HG03045 (cell line): ENCODE measurements at regions not wholly inside any gene's neighbourhood (a gene's known extent, or its start where the extent isn't known, plus 50 kb on each side); places are given as distances from the start of the nearest gene placed in this dataset.
"Not testable (repeated sequence)": the region's sequence is repeated elsewhere in the genome, so short reads cannot be mapped to it uniquely, and the experiment has no call there.

Experiments
- ATAC-seq: cut with Tn5 transposase; IDR thresholded peaks from one replicate; pipeline ENCODE4 v1.9.1; 2021; ENCODE audit warnings: mild to moderate bottlenecking, moderate library complexity; ENCODE audit not compliant: unreplicated experiment

DNA sequence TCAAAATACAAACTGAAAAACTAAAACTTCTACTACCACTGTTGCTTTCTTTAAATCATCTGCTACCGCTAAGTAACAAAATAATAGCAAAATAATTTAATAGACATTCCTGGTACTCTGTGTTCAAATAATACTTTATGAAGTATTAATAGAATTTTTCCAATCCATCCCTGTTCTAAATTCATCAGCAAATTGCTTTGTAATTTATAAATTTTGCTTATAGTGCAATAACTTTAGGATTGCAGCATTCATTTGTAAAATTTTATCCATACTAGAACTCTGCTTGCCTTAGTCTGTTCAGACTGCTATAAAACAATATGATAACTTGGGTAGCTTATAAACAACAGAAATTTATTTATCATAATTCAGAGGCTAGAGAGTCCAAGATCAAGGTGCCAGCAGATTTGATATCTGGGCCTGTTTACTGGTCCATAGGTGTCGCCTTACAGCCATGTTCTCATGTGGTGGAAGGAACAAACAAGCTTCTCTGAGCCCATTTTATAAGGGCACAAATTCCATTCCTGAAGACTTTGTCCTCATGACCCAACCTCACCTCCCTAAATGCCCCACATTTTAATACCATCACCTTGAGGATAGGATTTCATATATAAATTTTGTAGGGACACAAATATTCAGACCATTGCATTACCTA lies 415.1 kb upstream of the MAP2 start:
- ATAC-seq = no peak

DNA sequence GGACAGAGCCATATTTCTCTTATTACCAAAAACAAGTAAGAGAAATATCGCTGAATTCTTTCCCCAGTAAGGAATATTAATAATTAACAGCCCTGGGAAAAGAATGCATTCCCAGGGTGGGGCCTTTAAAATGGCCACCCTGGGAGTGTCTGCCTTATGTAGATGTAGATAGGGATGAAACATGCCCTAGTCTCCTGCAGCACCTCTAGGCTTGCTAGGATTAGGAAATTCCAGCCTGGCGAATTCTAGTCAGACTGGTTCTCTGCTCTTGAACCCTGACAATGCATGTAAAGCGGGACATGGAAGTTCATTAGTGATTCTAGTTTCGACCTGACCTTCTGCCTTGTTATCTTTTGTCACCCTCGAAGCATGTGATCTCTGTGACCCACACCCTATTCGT lies 405.2 kb upstream of the MAP2 start:
- ATAC-seq = not testable (repeated sequence)

DNA sequence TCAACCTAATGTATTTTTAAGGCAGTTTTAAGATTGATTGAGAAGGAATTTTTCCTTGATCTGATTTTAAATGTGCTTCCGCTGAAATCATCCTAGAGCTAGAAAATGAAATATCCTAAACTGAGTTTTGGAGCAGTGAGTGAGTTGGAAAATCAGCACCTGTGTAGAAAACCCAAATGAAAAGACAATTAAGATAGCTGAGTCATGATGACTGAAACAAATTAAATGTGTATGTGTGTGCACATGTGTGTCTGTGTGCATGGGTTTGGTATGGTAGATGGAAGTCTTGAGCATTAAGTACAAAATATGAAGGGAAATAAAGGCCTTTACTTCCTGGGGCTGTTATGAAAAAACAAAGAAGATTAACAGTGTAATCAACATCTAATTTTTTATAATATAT lies 394.6 kb upstream of the MAP2 start:
- no peak for ATAC-seq

DNA sequence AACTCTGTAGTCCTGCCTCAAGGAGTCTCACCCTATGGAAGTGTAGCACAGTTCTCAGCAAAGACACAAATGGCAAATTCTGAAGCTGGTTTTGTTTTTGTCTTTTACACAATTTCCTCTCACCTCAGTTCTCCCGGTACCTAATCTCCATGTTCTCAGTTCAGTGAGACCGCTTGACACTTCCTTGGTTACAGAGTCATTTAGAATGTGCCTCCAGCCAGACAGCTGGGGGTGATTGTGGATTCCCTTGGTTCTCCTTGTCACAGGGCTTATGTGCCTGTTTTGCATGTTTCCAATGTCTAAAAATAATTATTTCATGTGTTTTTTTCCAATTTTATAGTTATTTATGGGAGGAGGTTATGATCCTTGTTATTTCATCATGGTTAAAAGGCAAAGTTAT lies 379.5 kb upstream of the MAP2 start:
- ATAC-seq = no peak

DNA sequence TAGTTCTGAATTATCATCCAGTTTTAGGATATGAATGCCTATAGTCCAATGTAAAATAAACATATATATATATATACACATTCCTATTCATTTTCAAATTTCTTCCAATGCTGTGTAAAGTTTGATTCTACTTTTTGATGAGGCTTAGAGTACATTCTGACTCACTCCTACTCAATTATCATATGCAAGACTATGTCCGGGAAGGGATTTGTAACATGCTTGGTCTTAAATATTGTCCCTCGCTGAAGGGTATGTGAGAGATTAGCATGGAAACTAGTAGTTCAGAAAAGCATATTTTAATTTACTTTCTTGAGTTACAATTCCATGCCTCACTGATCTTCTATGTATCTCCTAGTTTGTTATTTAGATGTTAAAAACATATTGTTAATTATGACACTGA lies 377.7 kb upstream of the MAP2 start:
- ATAC-seq = no peak

DNA sequence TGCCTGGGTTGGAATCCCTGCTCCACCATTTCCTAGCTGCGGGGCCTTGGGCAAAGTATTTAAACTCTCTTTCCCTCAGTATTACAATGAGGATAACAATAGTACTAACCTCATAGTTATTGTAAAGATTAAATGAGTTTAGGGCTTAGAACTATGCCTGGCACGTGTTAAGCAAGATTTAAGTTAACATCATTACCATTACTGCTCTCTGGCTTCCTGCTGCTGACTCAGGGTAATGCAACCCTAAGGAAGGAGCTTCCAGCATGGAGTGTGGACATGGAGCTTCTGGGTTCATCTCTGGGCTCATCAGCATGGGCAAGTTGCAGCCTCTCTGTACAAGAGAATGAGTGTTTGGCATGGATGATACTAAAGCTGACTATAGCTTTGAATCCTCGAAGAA lies 374.2 kb upstream of the MAP2 start:
- ATAC-seq = no peak

DNA sequence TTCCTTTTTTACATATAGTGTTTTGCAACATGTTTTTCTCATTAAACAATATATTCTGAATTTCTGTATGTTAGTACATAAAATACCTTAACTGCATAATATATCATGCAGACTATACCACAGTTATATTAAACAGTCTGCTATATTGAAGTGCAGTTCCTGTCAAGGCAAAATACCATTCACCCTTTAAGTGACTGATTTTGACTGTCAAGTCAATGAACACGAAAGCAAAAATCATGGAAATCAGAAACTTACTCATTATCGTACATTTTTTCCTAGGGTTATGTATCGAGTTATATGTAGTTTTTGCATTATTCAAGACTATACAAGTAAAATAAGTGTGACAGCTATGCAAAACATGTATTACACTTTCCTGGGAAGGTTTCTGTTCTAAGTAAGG lies 361.6 kb upstream of the MAP2 start:
- no peak for ATAC-seq

DNA sequence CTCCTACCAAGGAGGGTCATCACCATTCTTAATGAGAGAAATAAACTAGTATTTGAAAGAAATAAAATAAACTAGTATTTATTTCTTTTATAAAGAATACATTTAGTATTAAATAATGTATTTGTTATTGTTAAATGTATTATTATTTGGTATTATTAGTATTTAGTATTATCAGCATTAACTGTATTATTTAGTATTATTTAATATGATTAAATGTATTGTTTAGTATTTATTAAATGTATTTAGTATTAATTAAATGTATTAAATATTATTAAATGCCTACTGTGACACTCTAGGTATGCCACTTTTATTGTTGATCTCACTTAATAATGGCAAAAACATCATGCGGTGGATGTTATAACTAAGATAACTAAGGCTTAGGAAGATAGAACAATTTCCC lies 353.6 kb upstream of the MAP2 start:
- ATAC-seq = no peak

DNA sequence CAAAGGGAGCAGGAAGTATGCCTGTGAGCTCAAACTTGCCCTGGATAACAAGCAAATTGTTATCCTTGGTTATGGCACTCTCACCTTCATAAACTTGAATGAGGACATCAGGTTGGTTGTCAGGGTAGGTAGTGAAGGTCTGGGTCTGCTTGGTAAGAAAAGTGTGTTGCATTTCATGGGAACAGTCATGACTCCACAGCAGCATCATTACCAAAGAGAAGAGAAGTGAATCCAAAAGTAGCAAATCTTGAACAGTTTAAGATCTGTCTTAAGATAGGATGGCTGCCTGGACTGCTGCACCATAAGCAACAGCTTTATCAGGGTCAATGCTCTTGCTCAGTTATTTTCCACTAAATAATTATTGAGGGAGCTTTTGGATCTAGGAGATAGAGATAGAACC lies 350.7 kb upstream of the MAP2 start:
- ATAC-seq = no peak

DNA sequence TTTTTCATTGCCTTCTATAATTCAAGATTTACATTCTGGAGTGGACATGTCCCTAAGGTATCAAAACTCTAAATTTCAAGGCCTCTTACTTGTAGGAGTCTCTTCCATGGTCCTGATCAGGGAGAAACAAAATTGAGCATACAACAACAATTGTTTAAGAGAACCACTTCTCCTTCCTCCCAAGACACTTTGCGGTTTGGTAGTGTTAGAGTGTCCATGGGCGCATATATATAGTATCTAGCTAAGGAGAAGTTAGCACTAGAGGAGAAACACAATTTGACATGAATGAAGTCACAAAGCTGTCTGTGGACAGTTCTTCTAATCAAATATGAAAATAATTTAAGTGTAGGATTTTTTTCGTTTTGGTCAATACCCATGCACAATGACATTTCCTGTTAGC lies 349.1 kb upstream of the MAP2 start:
- no peak for ATAC-seq

DNA sequence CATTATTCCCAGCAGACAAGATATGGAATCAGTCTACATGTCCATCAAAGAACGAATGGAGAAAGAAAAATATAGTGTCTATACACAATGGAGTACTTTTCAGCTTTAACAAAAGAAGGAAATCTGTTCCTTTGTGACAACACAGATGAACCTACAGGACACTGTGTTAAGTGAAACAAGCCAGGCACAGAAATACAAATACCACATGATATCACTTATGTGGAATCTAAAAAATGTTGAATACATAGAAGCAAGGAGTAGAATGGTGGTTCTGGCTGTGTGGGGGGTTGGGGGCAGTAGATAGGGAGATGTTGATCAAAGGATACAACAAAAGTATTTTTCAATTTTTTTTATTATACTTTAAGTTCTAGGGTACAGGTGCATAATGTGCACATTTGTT lies 347.7 kb upstream of the MAP2 start:
- ATAC-seq = no peak

DNA sequence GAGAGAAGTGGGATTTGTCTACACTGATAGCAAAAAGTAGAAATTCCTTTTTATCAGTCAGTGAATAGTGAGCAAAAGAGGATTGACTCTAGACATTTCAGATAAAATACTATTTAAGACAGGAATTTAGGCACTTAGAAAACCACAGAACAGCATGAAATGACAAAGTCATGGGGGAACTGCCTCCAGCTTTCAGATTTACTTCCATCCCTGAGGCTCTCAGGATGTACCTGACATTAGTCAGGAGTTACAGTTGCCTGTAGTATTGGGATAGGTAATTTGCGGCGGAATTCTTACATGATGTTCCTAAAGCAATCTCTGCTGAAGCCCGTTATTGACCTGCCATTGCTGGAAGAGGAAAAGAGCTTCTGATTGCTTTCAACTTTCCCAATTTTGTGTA lies 337.1 kb upstream of the MAP2 start:
- ATAC-seq = no peak

DNA sequence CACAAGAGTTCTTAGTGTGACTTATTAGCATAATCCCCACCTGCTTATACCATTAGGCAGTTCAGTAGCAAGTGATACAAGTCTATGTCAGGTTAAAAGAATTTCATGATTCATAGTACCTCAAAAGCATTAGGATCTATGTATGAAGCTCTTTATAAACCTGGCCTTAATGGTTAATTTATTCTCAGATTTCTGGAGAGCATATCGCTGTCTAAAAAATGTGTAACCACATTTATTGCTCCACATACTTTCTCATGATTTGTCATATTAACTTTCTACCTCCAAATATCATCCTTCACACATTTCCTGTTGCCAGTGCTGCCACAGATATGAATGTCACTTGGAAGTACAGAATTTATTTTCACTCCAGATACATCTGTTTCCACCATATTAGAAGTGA lies 332.8 kb upstream of the MAP2 start:
- ATAC-seq = no peak

DNA sequence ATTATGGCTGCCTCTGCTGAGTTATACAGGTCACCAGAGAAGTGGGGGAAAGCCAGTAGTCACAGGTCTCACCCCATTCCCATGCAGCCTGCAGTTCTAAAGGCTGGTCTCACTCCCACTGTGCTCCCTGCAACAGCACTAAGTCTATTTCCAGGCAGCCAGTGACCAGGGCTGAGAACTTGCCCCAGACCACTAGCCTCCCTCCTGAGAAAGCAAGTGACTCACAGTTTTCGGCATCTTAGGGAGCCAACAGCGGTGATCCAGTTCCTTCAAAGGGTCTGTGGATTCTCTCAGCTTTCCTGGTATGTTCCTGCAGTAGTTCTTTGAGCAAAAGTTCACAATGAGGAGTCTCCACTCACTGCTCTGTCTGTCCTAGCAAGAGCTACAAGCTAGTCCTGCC lies 329.6 kb upstream of the MAP2 start:
- ATAC-seq = no peak

DNA sequence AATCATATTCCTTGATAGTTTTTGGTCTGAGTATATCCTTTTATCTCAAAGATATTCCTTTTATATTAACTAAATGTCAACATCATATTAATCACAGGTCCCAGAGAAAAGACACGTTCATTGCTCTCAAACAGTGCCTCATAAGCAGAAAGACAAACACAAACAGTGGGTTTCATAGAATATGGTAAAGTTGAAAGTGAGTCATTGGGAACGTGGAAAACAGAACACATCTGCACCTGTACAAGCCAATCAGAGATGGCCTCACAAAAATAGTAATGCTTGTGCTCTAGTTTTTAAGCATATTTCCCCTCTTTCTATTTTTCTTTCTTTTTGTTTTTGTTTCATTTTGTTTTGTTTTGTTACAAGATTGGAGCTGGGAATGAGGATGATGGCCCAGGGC lies 328.4 kb upstream of the MAP2 start:
- ATAC-seq = no peak

DNA sequence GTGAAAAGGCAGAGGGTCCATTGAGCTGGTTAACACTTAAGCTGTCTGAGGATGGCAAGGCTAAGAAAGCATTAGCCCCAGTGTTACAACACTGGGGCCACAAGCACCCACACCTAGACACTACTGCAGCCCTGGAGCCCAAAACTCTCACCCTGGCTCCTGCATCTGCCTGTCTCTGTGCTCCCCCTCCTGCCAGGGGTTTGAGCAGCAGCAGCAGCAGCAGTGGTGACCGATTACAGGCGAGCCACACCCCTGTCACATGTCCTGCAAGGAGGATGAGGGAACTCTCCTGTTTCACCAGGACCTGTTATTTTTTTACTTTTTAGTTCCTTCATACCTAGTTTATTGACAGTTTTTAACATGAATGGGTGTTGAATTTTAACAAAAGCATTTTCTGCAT lies 326.7 kb upstream of the MAP2 start:
- ATAC-seq = no peak

DNA sequence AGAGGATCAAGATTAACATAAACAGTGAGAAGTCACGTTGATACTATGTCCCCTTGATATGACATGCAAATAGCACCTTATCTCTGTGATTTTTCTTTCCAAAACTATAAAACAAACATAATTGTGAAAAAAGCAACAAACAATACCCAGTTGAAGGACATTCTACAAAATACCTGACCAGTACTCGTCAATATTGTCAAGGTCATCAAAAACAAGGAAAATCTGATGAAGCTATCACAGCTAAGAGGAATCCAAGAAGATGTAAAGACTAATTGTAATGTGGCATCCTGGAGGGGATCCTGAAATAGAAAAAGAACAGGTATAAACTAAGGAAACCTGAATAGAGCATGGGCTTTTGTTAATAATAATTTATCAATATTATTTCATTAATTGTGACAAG lies 321.5 kb upstream of the MAP2 start:
- no peak for ATAC-seq

DNA sequence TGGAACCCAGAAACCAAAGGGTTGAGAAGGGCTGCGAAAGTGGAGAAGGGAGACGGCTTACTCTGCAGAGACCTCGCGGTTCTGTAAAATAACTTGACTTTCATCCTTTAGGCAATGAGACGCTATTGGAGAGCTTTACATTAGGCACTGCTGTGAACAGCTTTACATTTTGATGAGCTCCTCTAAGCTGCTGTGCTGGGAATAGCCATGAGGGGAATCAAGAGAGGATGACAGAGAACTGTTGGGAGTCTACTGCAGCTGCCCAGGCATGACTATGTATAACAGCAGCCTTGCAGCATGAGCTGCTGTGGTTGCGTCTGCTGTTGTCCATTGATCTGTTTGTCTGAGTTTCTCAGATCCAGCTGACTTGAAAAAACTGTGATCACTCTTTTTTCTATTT lies 310.8 kb upstream of the MAP2 start:
- ATAC-seq = no peak

DNA sequence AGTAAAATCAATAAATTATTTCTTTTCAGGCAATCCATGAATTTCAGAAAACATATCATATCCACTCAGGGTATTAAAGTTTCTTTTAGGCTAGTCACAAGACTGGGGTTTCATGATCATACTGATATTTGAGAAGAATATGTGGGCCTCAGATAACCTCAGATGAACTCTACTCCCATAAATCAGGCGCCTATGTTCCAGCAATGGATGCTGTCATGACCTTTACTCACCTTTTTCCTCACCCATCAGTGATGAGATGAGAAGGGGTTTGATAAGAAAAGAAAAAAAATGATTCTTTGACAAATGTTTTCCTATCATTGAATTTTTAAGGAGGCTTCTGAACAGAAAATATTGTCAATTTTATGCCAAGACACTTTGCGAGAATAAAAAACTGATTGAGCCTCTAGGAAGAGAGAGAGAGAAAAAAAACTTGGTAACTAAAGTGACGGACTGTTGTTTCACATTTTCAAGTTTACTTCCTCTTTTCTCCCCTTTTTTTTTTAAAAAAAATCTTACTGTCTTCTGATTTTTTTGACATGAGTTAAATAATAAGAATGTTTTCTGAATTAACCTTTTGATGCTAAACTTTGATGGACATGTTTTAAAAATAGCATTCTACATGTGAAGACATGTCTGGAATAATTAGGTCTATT lies 309.1 kb upstream of the MAP2 start:
- ATAC-seq = no peak

DNA sequence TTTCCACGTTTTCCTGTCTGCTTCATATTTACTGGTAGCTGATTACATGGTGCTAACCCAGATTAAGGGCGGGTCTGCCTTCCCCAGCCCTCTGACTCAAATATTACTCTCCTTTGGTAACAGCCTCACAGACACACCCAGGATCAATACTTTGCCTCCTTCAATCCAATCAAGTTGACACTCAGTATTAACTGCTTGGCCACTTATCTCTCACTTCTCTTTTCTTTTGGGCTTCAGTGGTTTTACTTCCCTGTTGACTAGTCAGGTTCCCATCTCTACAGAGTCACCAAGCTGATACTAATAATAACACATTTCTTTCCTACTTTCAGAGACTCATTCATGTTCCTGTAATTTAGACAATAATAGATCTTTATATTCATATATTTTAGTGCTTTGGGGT lies 302.2 kb upstream of the MAP2 start:
- ATAC-seq = peak; percentile 88

DNA sequence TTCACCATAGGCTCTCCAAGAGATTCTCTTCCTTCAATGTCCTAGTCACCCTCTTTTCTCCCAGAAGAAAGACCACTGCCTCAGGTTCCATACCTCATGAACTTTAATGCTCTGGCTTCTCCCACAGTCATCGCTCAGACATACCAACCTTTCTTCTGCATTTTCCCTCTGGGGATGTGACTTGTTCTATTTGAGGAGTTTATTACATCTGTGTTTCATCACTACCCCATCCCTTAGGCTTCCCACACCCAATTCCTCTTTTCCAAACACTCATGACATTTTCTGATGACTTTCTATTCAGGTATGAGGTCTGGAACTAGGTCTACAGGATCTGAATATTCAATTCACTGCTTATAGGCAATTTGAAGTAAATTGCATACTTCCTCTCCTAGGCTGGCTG lies 298.6 kb upstream of the MAP2 start:
- no peak for ATAC-seq

DNA sequence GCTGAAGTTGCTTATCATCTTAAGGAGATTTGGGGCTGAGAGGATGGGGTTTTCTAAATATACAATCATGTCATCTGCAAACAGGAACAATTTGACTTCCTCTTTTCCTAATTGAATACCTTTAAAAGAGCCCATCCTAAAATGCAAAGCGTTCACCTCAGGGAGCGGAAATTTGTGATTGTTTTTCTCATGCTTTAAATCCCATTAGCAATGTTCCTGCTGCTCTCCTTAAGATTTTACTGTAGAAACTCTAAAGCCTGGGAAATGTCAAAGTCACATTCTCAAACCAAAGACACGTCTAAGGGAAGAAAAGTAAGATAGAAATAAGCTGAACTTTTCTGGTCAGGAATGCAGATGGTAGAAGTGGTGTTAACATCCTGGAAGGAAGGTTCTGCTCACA lies 285.8 kb upstream of the MAP2 start:
- ATAC-seq = no peak

DNA sequence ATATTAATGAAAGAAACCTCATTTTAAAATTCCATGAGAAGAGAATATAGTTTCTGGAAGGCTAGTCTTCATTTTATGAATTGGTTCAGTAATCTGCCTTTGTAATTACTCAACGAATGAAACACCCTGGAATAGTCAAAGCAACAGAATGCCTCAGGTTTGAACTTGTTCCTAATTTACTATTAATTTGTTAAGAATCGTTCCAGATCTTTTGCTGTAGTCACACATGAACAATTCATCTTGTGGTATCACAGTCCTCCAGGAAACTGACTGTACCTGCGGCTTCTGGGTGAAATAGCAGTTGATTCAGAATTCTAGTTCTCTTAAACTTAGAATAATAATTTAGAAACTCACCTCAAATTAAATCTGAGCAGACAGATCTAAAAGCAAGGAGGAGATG lies 282.7 kb upstream of the MAP2 start:
- no peak for ATAC-seq
